Urinary bladder (tissue), 3 donors: ENCODE measurements at regions not wholly inside any gene's neighbourhood (a gene's known extent, or its start where the extent isn't known, plus 50 kb on each side); places are given as distances from the start of the nearest gene placed in this dataset.
"Not testable (repeated sequence)": the region's sequence is repeated elsewhere in the genome, so short reads cannot be mapped to it uniquely, and the experiment has no call there.

Experiments used
- DNase-seq: peaks from one replicate; pipeline ENCODE4 v3.0.0-alpha.2; 2015; ENCODE audit errors: extremely low spot score
- H3K27ac ChIP-seq: one replicate; pipeline ENCODE4 v1.5.1; 2013; ENCODE audit warnings: low read depth, mild to moderate bottlenecking, moderate library complexity
- H3K36me3 ChIP-seq: one replicate; pipeline ENCODE4 v1.6.1; 2013; ENCODE audit warnings: mild to moderate bottlenecking, moderate library complexity; ENCODE audit not compliant: insufficient read depth
- H3K4me1 ChIP-seq: one replicate; pipeline ENCODE4 v1.6.1; 2013; ENCODE audit warnings: mild to moderate bottlenecking, moderate library complexity; ENCODE audit not compliant: insufficient read depth
- H3K4me3 ChIP-seq: one replicate; pipeline ENCODE4 v1.5.1; 2013; ENCODE audit warnings: low read depth, low read length
- WGBS: extraction: QIAGEN DNeasy Blood & Tissue Kit; methylation state at CpG from one replicate; pipeline ENCODE4 v1.1.7; 2013; 5-methylcytosine and 5-hydroxymethylcytosine counted together
- donor health status: healthy with polysubstance abuse.
- donor health status: healthy.

DNA sequence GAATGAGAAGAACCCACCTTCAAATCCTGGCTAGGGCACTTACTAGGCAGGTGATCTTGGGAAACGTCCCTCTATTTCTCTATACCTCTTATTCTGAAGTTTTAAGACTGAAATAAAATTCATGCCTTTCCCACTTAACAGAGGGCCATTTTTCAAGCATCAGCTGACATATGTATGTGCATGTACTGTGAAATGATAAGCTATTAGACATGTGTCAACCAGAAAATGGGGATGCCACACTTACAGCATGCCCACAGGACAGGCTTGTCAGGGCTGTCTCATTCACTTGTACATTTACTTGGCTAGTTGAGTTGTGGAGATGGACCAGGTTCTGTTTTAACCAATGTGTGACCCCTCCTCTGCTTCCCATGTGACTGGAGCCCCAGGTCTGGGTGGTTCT, 78.5 kb downstream of the C9orf152 start:
- 79% methylated on average over 1 of the region's 1 CpG for WGBS
- peaks cover 2% of the 10 kb centered on the region for H3K4me1 ChIP-seq
- H3K36me3 ChIP-seq = no peaks in the 10 kb centered on the region
- no peak overlapping the region for H3K4me3 ChIP-seq
- peak overlapping the region; percentile 39 for H3K27ac ChIP-seq
- no peak for DNase-seq

DNA sequence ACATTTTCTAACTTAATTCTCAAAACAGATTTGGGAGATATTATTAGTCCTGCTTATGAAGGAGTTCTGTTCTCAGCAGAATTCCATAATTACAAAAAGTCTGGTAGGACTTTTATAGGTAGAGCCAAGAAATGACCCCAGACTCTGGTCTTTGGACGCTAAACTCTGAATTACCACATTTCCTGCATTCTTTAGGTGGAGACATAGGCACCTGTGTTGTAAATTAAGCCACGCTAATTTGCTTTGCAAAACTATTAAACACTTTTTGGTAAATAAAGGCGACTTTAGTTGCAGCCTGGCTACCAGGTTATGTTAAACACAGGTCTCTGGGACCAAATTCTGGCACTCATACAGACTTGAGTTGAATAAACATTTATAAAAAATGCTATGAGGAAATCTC, 77.7 kb downstream of the C9orf152 start:
- Histone ChIP-seq H3K4me3 (no peak overlapping the region), H3K36me3 (no peaks in the 10 kb centered on the region), H3K27ac (no peak overlapping the region), H3K4me1 (peaks cover 2% of the 10 kb centered on the region)
- WGBS = 83% methylated on average over 3 of the region's 3 CpGs
- DNase-seq = no peak

DNA sequence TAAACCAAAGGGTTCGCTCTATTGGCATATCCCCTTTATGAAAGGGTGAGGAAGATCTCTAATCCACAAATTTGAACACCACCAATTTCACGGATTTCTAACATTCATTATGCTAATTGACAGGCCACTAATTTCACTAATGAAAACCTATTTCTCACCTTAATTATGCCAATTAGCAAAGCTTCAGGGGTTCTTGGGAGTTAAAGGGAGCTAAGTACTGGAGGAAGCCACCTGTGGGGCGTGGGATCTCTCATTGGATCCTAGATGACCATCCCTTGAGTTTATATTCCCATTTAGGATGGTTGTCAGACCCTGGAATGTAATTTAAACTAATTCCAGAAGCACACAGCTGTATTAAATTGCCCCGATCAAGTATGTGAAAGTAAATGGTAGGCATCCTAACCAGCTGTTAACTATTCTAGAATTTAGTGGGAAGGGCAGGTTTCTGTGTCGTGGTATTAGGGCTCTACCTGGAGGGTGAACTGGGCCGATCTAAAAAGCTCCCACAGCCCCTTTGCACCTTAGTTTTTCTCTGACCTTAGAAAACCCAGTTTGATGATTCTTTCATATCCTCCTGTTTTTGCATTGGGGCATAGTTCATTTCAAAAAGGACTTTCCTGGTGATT, 77.1 kb downstream of the C9orf152 start:
- no peak overlapping the region for H3K4me3 ChIP-seq
- peaks cover 2% of the 10 kb centered on the region for H3K4me1 ChIP-seq
- 87% methylated on average over 6 of the region's 6 CpGs for WGBS
- DNase-seq = no peak
- no peaks in the 10 kb centered on the region for H3K36me3 ChIP-seq
- H3K27ac ChIP-seq = no peak overlapping the region

DNA sequence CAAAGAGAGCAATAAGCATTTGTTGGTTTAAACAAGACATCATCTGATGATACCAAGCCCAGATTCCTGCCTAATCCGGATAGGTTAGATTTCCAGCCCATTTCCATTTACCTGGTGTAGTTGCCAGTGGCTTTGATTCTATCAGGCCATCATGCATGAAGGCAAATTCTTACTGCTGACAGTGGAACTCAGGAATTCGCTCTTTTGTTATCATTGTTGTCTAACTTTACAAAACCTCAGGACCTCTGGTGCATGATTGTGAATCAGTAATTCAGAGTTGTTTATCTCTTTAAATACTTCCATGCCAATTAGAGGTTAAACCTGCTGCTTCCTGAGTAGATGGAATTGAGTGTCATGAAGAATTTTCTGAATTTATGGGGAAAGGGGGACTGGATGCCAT, 76.5 kb downstream of the C9orf152 start:
- H3K27ac ChIP-seq = no peak overlapping the region
- WGBS = 70% methylated on average over 2 of the region's 2 CpGs
- peaks cover 2% of the 10 kb centered on the region for H3K4me1 ChIP-seq
- no peak overlapping the region for H3K4me3 ChIP-seq
- DNase-seq = no peak
- H3K36me3 ChIP-seq = no peaks in the 10 kb centered on the region

DNA sequence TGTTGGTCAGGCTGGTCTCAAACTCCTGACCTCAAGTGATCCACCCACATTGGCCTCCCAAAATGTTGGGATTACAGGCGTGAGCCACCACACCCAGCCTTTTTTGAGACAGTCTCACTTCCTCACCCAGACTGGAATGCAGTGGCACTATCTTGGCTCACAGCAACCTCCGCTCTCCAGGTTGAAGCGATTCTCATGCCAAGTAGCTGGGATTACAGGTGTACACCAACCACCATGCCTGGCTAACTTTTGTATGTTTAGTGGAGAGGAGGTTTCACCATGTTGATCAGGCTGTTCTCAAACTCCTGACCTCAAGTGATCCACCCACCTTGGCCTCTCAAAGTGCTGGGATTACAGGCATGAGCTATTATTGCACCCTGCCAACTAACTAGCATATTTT, 75.4 kb downstream of the C9orf152 start:
- not testable (repeated sequence) for H3K4me1 ChIP-seq, H3K4me3 ChIP-seq, H3K27ac ChIP-seq, DNase-seq, H3K36me3 ChIP-seq
- WGBS = 91% methylated on average over 3 of the region's 3 CpGs

DNA sequence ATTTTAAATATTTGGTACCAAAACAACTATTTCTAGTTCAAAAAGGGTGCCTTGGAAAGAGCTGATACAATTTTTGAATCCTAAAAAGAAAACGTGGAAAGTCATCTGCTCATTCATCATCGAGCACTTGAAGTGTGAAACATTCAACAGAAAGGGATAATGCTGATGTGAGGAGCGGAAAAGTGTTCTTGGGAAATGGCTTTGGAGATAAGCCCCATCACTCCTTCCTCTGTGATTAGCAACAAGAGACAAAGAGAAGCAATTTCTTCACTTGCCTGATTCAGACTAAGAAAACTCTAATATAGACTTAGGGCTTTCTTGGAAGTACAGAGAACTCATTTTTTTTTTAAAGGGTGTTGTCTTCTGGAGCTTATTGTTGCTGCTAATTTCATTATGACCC, 74.9 kb downstream of the C9orf152 start:
- WGBS = 69% methylated on average over 3 of the region's 3 CpGs
- DNase-seq = no peak
- Histone ChIP-seq H3K4me1 (peaks cover 2% of the 10 kb centered on the region), H3K4me3 (no peak overlapping the region), H3K27ac (no peak overlapping the region), H3K36me3 (no peaks in the 10 kb centered on the region)

DNA sequence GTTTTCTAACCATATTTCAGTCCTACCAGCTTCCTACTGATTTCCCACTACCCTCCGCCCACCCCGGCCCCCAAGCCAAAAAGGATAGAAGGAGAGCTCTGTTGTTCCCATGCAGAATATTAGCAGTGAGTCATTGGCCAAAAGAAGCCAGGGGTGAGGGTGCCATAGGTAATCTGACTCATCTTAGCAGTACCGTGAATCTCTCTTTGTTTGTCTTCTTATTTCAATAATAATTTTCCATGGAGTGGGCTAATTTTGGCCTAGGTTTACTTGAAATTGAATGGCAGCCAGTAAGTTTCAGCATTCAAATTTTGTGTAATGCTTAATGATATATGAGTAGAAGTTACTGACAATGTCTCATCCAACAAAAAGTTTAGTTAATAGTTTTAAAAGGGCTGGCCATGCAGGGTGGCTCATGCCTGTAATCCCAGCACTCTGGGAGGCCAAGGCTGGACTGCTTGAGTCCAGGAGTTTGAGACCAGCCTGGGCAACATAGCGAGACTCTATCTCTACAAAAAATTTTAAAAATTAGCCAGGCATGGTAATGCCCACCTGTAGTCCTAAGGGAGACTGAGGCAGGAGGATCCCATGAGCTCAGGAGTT, 74.2 kb downstream of the C9orf152 start:
- Histone ChIP-seq H3K27ac (no peak overlapping the region), H3K4me1 (peaks cover 2% of the 10 kb centered on the region), H3K4me3 (no peak overlapping the region), H3K36me3 (no peaks in the 10 kb centered on the region)
- no peak for DNase-seq
- WGBS = 70% methylated on average over 4 of the region's 4 CpGs

DNA sequence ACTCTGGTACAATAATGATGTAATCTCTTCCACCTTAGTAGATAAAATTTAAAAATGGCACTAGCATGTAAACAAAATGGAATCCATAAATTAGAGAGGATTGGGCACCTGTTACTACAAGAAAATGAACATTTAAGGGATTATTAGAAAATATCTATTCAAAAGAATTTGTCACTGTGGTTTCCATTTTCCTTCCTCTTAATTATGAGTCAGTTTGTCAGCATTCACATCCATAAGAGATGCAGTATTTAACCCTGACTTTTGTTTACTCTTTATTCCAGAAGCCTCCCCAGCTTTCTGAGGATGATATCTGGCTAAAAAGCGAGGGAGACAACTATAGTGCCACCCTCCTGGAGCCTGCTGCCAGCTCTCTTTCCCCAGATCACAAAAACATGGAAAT, 72.1 kb downstream of the C9orf152 start:
- DNase-seq = no peak
- Histone ChIP-seq H3K36me3 (no peaks in the 10 kb centered on the region), H3K27ac (no peak overlapping the region), H3K4me1 (no peaks in the 10 kb centered on the region), H3K4me3 (no peak overlapping the region)
- WGBS = 91% methylated on average over 1 of the region's 1 CpG

DNA sequence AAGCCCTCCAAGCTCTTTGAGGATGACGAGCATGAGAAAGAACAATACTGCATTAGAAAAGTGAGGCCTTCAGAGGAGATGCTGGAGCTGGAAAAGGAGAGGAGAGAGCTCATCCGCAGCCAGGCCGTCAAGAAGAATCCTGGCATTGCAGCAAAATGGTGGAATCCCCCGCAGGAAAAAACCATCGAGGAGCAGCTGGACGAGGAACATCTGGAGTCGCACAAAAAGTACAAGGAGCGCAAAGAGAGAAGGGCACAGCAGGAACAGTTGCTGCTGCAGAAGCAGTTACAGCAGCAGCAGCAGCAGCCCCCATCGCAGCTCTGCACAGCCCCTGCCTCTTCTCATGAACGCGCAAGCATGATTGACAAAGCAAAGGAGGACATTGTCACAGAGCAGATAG, 71.2 kb downstream of the C9orf152 start:
- Histone ChIP-seq H3K36me3 (no peaks in the 10 kb centered on the region), H3K27ac (no peak overlapping the region), H3K4me1 (peaks cover 5% of the 10 kb centered on the region), H3K4me3 (no peak overlapping the region)
- no peak for DNase-seq
- WGBS = 62% methylated on average over 11 of the region's 11 CpGs

DNA sequence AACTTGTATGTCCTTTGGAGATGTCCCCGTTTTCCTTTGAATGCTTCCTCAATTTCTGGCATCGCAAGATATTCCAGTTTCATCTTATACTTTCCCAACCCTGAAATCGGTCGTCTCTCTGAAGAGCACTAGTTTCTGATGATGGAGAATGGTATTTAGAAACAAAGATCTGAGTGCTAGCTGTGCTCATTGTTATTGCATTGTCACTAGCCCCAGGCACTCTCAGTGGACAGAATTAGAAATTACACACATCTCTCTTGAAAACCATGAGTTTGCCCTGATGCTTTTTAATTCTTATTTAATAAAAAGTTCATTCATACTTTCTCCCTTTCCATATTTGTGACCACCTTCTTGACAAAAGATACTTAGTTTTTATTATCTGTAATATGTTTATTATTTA, 67.7 kb downstream of the C9orf152 start:
- no peak for DNase-seq
- 88% methylated on average over 4 of the region's 4 CpGs for WGBS
- H3K4me3 ChIP-seq = no peak overlapping the region
- peaks cover 5% of the 10 kb centered on the region for H3K4me1 ChIP-seq
- H3K36me3 ChIP-seq = no peaks in the 10 kb centered on the region
- H3K27ac ChIP-seq = no peak overlapping the region

DNA sequence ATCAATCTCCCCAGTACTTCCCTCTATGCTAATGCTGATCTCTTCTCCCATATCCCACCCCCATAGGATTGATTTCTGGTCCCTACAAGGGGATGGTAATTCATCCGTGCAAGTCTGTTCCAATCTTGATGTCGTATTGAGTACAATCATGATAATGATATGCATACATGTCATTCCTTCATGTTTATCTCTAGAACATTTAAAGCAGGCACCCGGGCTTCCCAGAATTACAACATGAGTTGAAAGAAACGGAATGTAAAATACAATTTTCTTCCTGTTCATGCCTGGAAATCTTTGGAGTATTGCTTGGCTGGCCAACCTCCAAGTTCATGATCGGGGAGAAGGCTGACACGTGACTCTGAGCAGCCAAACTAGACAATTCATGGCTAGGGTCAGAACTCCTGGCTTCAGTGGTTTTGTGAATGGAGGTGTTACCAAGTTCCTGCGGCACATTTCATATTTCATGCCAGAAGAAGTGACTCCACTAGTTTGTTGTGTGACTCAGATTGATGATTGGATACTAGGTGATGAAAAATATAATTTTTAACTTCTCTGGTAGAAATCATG, 66.6 kb downstream of the C9orf152 start:
- no peak overlapping the region for H3K4me3 ChIP-seq
- WGBS = 21% methylated on average over 7 of the region's 7 CpGs
- no peak for DNase-seq
- H3K36me3 ChIP-seq = no peaks in the 10 kb centered on the region
- H3K27ac ChIP-seq = no peak overlapping the region
- H3K4me1 ChIP-seq = peaks cover 5% of the 10 kb centered on the region

DNA sequence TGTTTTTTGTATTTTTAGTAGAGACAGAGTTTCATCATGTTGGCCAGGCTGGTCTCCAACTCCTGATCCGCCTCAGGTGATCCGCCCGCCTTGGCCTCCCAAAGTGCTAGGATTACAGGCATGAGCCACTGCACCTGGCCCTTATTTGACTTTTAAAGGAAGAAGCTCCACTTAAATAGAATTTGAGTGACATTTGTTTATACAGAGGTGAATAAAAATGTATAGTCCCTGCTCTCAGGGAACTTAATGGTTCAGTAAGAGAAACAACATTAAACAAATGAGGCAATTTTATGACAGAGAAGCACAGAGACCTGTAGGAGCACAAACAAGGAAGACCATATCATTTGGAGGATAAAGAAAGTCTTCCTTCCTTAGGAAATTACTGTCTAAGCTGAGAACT, 65.7 kb downstream of the C9orf152 start:
- no peak for DNase-seq
- H3K36me3 ChIP-seq = no peaks in the 10 kb centered on the region
- H3K4me3 ChIP-seq = no peak overlapping the region
- peaks cover 5% of the 10 kb centered on the region for H3K4me1 ChIP-seq
- H3K27ac ChIP-seq = no peak overlapping the region
- 96% methylated on average over 3 of the region's 3 CpGs for WGBS

DNA sequence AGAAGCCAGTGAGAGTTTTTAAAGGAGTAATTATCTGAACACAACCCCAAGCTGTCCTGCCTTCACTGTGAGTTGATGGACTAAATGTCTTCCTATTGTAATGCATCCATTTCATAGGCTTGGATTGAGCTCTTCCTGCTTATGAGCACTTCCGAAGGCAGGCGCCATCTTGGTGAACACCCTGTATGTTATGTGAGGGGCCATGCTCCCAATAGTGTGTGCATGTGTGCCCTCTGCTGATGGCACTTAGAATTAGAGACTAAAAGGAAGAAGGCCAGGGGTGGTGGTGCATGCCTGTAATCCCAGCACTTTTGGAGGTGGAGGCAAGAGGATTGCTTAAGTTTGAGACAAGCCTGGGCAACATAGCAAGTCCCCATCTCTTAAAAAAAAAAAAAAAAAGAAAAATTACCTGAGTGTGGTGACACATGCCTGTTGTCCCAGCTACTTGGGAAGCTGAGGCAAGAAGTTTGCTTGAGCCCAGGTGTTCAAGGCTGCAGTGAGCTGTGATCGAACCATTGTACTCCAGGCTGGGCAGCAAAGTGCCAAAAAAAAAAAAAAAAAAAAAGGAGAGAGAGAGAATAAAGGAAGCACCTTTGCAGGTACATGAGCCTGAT, 65.0 kb downstream of the C9orf152 start:
- no peak overlapping the region for H3K27ac ChIP-seq
- H3K36me3 ChIP-seq = no peaks in the 10 kb centered on the region
- peaks cover 5% of the 10 kb centered on the region for H3K4me1 ChIP-seq
- no peak overlapping the region for H3K4me3 ChIP-seq
- no peak for DNase-seq
- WGBS = 88% methylated on average over 3 of the region's 3 CpGs

DNA sequence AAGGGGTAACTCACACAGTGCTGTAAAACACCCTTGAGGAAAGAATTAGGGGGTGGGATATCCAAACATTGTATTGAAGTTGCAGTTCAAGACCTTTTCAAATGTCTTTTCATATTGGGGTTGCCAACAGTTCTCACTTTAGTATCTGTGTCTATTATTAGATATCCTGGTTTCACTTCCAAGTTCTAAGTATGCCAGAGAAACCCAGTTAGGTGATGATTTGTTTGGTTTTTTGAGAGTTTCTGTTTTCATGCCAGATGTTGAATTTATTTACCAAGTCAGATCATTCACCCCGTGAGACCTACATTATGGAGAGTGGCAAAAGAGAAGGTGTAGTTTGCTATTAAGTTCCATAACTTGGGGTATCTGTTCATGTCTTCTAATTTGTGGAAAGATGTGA, 64.5 kb downstream of the C9orf152 start:
- Histone ChIP-seq H3K36me3 (no peaks in the 10 kb centered on the region), H3K27ac (no peak overlapping the region), H3K4me1 (peaks cover 5% of the 10 kb centered on the region), H3K4me3 (no peak overlapping the region)
- 39% methylated on average over 1 of the region's 1 CpG for WGBS
- no peak for DNase-seq
